Stimulated activated naive CD4-positive, alpha-beta T cell (primary cell): ENCODE measurements at regions not wholly inside any gene's neighbourhood (a gene's known extent, or its start where the extent isn't known, plus 50 kb on each side); places are given as distances from the start of the nearest gene placed in this dataset.
"Not testable (repeated sequence)": the region's sequence is repeated elsewhere in the genome, so short reads cannot be mapped to it uniquely, and the experiment has no call there.

Experiments
- DNase-seq, 6 experiments: peaks; one replicate each; lab custom pipeline; 2025; lab: John Stamatoyannopoulos, UW

DNA sequence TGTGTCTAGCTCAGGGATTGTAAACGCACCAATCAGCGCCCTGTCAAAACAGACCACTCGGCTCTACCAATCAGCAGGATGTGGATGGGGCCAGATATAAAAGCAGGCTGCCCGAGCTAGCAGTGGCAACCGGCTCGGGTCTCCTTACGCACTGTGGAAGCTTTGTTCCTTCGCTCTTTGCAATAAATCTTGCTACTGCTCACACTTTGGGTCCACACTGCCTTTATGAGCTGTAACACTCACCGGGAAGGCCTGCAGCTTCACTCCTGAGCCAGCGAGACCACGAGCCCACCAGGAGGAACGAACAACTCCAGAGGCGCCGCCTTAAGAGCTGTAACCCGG, 630.6 kb upstream of the NXPH2 start:
- not testable (repeated sequence) for DNase-seq

DNA sequence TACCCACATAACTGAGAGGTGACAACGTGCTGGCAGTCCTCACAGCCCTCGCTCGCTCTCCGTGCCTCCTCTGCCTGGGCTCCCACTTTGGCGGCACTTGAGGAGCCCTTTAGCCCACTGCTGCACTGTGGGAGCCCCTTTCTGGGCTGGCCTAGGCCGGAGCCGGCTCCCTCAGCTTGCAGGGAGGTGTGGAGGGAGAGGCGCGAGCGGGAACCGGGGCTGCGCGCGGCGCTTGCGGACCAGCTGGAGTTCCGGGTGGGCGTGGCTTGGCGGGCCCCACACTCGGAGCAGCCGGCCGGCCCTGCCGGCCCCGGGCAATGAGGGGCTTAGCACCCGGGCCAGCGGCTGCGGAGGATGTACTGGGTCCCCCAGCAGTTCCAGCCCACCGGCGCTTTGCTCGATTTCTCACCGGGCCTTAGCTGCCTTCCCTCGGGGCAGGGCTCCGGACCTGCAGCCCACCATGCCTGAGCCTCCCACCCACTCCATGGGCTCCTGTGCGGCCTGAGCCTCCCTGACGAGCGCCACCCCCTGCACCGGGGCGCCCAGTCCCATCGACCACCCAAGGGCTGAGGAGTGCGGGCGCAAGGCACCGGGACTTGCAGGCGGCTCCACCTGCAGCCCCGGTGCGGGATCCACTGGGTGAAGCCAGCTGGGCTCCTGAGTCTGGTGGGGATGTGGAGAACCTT, 630.1 kb upstream of the NXPH2 start:
- not testable (repeated sequence) for DNase-seq

DNA sequence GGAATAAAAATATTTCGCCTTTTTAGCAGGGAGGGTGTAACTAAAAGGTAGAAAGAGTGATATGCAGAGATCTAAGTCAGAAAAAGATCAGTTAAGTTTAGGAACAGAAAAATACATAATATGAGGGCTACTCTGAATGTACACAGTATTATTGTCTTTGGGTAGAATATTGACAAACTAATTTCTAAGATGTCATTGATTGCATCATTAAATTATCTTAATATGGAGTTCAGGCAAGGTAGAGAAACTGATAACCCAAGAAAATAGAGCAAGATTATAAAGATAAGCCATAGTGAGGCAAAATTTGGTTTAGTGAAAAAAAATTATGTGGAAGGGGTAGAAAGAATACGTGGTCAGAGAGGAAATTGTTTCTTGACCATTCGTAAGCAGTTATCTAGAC, 629.0 kb upstream of the NXPH2 start:
- DNase-seq: no peak

DNA sequence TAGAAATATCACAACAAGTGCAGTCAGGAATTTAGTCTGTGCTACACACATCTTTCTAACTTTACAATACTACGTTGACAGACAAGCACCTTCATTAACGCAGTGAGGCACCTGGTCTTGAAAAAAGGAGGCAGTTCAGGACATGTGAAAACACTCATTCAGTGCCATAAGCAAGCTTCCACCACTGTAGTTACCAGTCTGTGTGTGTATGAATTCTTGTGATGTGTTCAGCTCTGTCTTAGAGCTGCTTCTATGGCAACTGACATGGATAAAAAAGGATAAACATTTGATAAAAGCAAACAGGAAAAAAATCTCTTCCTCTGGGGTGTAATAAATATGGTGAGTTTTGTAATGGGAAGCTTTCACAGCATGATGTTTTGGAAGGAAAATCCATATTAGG, 623.8 kb upstream of the NXPH2 start:
- no peak for DNase-seq

DNA sequence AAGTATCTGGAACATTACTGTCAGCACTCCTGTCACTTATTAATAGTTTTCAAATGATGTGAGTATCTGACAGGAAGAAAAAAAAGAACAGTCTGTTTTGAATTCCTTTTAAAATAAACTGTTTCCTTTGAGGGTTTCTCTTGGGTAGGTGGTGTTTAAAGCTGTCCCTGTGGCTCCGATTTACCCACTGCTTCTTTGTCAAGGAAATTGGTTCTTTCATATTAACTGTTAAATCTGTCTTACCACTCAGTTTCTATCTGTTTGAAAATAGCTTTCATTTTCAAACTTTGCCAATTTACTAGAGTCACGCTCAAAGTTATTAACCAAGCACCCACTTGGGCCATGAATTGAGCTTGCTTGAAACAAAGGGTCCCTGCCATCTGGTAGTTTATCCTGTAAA, 614.6 kb upstream of the NXPH2 start:
- DNase-seq: no peak

DNA sequence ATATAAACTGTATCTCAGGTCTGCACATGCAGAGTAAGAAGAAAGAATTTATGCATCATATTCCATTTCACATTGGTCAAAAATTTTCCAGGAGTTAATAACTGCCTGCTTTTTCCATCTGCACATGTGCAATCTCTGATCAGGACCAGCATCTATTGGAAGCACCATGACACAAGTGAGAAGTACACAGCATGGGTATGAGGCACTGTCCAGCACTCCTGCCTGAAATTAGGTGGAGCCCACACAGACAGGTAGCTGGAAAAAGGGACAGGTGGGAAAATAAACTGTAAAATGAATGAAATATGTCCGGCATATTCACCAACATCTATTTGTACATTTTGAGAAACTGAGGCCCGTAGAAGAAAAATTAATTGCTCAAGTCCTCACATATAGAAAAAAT, 609.2 kb upstream of the NXPH2 start:
- no peak for DNase-seq

DNA sequence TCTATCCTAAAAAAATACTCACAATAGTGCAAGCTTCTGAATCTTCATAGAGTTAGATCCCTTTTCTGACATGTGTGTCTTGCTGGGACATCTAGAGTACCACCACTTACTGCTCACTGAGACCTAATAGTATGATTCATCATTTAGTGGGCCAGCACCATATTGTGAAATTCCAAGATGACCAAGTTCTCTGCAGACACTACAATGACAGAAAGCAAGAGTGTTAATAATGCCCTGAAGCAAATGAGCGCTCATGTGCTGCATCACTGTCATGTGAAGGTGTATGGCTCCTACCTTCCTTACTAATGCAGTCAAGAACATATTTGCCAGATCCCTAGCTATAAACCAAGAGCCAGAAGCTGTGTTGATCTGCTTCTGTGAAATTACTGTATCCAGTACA, 606.2 kb upstream of the NXPH2 start:
- no peak for DNase-seq

DNA sequence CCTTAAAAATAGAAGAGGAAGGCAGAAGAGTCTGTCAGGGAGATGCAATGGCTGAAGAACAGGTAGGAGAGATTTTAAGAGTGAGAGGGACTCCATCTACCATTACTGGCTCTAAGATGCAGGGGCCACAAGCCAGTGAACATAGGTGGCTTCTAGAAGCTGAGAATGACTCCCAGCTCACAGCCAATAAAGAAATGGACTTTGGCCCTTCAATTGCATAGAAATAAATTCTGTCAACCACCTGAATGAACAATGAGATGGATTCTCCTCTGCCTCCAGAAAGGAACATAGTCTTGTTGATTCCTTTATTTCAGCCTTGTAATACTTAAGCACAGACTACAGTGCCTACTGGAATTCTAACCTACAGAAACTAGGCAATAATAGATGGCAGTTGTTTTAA, 603.3 kb upstream of the NXPH2 start:
- no peak for DNase-seq

DNA sequence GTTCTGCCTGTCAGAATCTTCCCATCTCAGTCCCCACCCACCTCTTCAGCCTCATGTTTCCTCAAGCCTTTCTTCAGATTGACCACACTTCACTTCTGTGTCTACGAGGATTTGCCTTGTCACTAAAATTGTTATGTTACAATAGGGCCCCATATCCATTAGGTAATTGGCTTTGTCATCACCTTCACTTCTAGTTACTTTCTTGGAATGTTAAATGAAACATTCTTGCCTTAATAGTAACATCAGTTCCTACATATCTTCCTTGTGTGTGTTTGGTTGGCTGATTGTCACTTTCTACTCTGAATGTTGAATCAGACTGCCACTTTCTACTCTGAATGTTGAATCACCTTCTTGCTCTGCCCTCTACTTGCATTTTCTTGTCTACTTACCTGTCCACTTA, 599.9 kb upstream of the NXPH2 start:
- DNase-seq: no peak

DNA sequence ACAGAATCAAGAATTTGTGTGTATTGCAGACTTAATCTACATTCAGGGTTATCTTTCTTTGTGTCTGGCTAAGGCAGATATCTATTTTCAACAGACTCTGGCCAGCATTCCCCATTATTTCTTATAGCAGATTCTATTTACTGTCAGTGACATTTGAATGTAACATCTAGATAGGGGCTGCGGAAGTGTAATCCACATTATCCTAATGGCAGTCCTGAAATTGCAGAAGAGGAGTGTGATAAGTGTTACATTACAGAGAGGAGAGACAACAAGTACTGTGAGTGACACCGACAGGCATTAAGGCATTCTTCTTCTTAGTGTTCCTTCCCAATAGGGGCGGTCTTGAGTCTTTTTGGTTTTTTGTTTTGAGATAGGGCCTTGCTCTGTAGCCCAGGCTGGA, 598.2 kb upstream of the NXPH2 start:
- no peak for DNase-seq

DNA sequence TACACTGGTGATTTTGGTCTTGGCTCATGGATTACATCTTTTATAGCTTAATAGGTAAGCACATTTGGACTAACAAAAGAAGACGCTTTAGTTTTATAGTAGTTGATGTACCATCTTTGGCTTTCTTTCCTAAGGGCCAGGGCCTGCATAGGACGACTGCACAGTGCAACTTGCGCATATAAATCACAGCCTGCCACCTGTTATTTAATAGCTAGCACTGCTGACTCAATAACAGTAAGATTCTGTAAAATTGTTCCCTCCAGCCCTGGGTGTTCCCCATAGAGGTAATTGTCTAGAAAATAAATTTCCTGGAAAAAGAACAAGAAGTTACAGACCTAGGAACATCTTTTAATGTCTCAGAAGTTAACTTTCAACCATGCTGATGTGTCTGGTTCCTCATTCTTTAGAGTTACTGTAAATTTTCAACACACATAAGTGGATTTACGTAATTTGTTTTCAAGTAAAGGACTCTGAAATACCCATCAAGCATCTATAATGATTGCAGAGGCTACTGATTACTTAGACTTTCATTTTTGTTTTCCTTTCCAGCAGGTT, 594.2 kb upstream of the NXPH2 start:
- no peak for DNase-seq

DNA sequence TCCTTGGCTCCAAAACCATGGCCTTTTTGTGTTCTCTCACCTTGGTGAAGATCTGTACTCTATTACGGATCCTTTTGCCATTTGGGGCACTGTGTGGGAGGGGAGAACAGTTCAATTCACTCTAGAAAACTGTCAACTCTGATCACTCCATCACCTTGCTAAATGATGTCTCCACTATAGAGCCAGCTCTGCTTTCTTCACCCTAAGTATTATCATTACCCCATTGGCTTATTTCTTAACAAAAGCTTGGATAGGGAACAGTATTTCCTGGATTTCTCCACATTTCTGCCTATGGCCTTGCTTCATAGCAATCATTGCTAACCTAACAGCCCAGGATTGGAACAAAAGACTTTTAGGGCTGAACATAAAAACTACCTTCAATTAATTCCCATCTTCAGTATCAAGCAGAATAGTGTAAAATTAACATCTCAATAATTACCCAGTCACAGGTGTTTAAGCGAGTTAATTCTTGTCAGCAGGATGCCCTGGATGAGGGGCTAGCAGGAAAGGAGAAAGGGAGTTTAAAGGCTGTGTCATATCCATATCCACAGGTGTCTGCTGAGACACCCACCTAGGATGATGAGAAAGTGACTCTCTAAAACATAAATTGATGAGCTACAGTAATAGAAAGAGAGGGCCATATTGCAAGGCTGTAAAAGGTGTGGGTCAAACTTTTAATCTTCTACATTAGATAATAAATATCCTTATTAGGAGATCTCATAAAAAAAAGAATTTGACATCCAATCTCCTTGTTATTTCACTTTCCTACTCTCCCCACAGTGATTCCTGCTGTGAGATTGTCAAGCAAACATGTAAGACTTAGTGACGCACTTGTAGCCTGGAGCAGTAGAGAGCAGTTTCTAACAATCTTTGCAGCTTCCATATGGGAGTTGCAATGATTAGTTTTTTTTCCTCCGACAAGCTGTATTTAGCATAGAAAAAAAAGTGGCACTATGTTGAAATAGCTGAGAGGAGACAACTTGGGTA, 589.5 kb upstream of the NXPH2 start:
- no peak for DNase-seq

DNA sequence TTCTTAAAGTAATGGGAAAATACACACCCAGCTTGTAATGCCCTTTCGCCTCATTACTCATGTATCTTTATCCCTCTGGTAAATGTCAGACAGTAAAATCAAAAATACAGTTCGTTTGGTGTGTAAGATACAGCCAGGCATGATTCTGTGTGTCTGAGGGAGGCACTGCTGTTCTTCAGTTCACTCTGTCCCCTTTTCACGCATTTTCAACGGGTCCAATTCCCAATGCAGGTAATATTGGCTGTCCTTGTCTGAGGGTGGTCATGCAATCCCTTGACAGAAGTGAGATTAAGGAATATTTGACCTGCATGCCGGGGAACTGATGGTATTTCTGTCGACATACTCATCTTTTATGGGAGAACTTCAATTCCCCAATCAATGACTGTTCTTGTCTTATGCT, 587.2 kb upstream of the NXPH2 start:
- DNase-seq: no peak

DNA sequence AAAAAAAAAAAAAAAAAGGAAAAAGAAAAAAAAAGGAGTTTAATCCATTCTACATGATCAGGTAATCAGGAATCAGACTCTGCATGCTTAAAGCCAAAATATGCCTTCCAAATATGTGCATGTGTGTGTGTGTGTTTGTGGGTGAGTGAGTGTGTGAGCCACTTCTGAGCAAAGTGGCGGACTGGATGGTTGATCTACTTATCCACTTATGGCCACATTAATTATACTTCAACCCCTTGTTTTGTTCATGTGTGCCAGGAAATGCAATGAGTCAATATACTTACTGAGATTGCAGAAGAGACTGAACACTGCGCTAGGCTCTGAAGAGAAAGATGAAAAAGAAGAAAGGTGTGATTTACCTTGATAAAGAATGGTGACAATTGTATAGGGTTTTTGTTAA, 586.5 kb upstream of the NXPH2 start:
- no peak for DNase-seq

DNA sequence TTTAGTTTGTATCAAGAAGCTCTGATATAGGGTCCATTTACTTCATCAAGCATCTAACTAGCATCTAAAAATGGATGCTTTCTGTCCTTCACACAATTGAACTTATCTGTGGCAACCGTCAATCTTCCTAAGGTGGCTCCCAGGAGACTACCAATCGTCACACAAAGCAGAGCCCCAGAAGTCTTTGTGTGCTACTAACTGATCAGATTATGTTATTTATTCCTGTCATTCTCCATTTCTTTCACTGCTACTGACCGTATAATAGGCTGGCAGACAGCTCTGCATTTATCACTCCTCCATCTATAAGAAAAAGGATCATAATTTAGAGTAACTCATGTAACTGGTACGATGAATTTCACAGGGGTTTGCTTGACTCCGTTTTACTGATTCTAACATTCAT, 585.0 kb upstream of the NXPH2 start:
- DNase-seq: no peak

DNA sequence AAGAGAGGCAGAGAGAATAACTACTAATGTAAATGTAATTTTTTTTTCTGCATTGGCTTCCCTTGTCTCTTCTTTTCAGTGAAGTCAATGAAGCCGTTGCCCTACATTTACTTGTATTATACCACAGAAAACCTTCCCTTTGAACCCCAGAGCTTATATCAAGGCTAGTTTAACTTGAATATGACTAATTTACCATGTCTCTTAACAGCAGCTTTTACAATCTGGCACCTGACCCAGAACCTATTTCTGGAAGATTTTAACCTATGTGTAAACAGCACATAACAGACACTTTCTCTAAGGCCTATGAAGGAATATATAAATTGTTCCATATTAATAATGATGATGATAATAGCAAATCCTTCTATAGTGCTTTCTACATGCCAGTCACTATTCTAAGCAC, 580.5 kb upstream of the NXPH2 start:
- no peak for DNase-seq

DNA sequence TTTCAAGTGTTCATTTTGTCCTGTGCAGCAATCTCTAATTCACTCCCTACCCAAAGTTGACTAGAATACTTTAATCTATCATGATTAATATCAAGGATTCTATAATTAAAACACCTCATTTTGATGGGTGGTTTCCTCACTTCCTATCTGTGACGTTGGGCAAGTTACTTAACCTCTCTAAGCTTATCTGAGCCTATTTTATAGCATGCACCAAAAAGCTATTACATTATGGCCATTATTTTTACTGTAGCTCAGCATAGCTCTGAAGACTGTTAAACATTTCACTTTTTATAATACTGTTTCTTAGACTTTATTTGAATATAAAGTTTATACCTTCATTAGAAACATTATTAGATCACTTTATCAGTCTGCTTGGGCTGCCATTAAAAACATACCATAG, 579.6 kb upstream of the NXPH2 start:
- DNase-seq: no peak

DNA sequence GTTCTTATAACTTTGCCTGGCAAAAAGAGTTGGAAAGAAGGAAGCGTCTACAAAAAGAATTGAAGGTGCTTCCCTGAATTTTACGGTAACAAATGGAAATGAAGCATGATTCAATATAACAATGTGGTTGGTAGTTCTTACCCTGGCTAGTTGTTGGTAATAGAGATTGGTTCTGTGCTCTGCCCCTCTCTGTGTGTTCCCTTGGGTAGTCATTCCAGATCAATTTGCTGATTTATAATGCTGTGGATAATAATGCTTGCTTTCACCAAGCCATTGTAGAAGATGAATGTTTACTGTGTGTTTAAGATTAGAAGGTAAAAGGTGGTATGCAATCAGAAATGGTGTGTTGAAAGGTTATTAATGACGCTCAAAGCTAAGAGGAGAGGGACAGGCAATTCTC, 577.8 kb upstream of the NXPH2 start:
- DNase-seq: no peak

DNA sequence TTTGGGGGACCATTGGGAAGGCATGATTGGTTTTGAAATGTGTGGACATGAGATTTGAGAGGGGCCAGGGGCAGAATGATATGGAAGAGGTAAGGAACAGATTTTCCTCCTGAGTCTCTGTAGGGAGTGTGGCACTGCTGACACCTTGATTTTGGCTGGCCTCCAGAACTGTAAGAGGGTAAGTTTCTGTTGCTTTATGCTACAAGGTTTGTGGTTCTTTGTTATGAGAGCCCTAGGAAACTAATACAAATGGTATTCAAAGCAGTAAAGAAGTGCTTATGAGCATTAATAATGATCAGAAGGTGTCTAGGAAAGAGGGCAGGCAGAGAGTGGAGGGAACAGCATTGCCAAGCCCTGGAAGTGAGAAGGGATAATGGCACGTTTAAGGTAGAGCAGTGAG, 574.3 kb upstream of the NXPH2 start:
- no peak for DNase-seq

DNA sequence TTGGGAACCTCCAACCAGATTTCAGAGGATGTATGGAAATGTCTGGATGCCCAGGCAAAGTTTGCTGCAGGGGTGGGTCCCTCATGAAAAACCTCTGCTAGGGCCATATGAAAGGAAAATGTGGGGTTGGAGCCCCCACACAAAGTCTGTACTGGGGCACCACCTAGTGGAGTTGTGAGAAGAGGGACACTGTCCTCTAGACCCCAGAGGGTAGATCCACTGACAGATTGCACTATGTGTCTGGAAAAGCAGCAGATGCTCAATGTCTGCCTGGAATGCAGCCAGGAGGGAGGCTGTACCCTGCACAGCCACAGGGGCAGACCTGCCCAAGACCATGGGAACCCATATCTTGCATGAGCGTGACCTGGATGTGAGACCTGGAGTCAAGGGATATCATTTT, 573.7 kb upstream of the NXPH2 start:
- DNase-seq: no peak

DNA sequence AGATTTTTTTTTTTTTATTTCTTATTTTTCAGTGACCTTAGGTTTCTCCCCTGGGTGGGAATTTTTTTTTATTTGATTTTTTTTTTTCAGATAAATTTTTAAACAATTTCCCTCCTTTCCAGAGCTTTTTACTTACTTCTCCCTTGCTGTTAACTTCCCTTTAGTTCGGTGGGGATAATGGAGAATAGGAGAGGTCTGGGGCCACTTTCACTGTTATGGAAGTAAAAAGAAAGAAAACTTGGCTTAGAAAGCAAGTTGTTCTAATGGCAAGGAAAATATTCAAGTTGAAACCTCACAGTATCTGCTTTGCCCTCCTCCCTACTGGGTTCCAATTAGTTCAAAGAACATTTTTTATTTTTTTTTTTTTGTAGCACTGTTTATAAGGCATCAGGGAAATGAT, 537.1 kb upstream of the NXPH2 start:
- no peak for DNase-seq

DNA sequence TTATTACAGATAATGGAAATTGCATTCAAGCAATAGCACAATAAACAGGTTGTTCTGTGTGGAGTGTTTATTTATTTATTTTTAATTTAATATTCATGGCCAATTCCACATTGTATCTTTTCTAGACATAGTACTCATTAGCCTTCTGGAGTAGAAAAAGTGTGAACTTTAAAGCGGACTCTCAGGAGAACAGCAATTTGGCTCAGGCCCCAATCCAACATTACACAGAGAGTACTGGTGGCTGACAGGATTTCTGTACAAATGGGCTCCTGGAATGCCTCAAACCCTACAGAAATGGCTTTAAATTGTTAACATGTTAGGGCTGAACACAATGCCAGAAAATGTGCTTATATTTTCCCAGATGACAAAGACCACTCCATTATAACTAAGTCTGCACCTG, 533.9 kb upstream of the NXPH2 start:
- no peak for DNase-seq

DNA sequence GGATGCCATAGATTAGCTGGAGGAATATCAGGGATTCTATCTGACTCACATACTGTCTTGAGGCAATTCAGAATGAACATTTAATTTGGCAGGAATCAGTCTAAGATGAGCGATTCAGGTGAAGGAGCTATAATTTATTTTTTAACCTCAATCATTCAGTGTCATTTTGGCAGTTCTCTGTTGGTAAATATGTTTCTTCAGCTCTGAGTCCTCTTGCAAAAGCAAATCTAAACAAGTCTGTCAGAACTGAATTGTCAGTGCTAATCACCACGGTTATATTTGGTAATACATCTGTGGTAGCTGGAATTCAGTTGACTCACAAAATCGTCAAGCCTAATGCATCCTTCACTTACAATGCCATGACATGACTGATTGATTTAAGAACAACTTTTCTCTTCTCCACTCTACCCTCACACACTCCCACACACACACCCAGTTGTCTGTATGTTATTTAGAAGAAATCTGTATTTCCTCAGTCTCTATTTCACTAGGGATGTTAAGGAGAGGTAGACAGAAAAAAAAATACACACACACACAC, 516.6 kb upstream of the NXPH2 start:
- no peak for DNase-seq
